HG02759 (cell line): ENCODE measurements at regions not wholly inside any gene's neighbourhood (a gene's known extent, or its start where the extent isn't known, plus 50 kb on each side); places are given as distances from the start of the nearest gene placed in this dataset.

Experiments used
- ATAC-seq: cut with Tn5 transposase; IDR thresholded peaks from one replicate; pipeline ENCODE4 v1.9.1; 2021; ENCODE audit warnings: mild to moderate bottlenecking, moderate library complexity; ENCODE audit not compliant: unreplicated experiment

GRCh38 chr9:106689089-106689488 is 173.9 kb upstream of the ZNF462 start:
- ATAC-seq = no peak

- no peak for ATAC-seq
These were observed 171.3 kb upstream of the ZNF462 start for GRCh38 chr9:106691627-106692026.

GRCh38 chr9:106693558-106693957 is 169.4 kb upstream of the ZNF462 start:
- ATAC-seq = no peak

GRCh38 chr9:106696804-106697203 is 166.2 kb upstream of the ZNF462 start:
- no peak for ATAC-seq

GRCh38 chr9:106697390-106697749 is 165.6 kb upstream of the ZNF462 start:
- ATAC-seq = no peak

- ATAC-seq = no peak
These were observed 165.0 kb upstream of the ZNF462 start for GRCh38 chr9:106697750-106698502.

GRCh38 chr9:106700676-106701075 is 162.3 kb upstream of the ZNF462 start:
- ATAC-seq = no peak

- ATAC-seq = no peak
These were observed 161.4 kb upstream of the ZNF462 start for GRCh38 chr9:106701611-106702010.

GRCh38 chr9:106704056-106704615 is 158.8 kb upstream of the ZNF462 start:
- no peak for ATAC-seq

GRCh38 chr9:106707291-106707690 is 155.7 kb upstream of the ZNF462 start:
- no peak for ATAC-seq

- ATAC-seq = no peak
These were observed 155.1 kb upstream of the ZNF462 start for GRCh38 chr9:106707738-106708474.

- no peak for ATAC-seq
These were observed 154.4 kb upstream of the ZNF462 start for GRCh38 chr9:106708475-106709146.

- no peak for ATAC-seq
These were observed 150.7 kb upstream of the ZNF462 start for GRCh38 chr9:106712279-106712678.

- no peak for ATAC-seq
These were observed 149.8 kb upstream of the ZNF462 start for GRCh38 chr9:106713206-106713605.

- ATAC-seq = no peak
These were observed 146.1 kb upstream of the ZNF462 start for GRCh38 chr9:106716820-106717219.

GRCh38 chr9:106717686-106718085 is 145.3 kb upstream of the ZNF462 start:
- ATAC-seq = no peak

- ATAC-seq = no peak
These were observed 144.0 kb upstream of the ZNF462 start for GRCh38 chr9:106718936-106719335.

GRCh38 chr9:106722051-106722753 is 140.8 kb upstream of the ZNF462 start:
- no peak for ATAC-seq

- ATAC-seq = no peak
These were observed 139.0 kb upstream of the ZNF462 start for GRCh38 chr9:106723926-106724325.

- no peak for ATAC-seq
These were observed 138.4 kb upstream of the ZNF462 start for GRCh38 chr9:106724566-106724965.
